HCT116 (cell line): ENCODE measurements at regions not wholly inside any gene's neighbourhood (a gene's known extent, or its start where the extent isn't known, plus 50 kb on each side); places are given as distances from the start of the nearest gene placed in this dataset.
A peak's percentile ranks its signal among the peaks of the same experiment; 100 is the strongest.

Source experiments
- ATAC-seq: fragments of 200-7000 bp; cut with Tn5 transposase; 2 replicates; pipeline ENCODE4 v1.9.1; 2020; ENCODE audit warnings: mild to moderate bottlenecking, moderate library complexity
- BruUV-seq: library from RNA; stranded (reverse); fragments of 400-500 nt; replicated peaks from 2 replicates; lab custom pipeline; 2021; lab: Mats Ljungman, UMichigan
- CTCF ChIA-PET: fragments of 300-600 bp; sonication (Branson Sonifier 250); formaldehyde crosslinking; loops from one replicate; lab custom pipeline; 2021; ENCODE audit warnings: antibody characterized with exemption; lab: Charles Lee
- POLR2A ChIA-PET: fragments of 300-600, 350-600 bp; sonication (Branson Sonifier 250); formaldehyde crosslinking; loops from one replicate; lab custom pipeline; 2021; ENCODE audit warnings: antibody characterized with exemption; lab: Charles Lee
- RAD21 ChIA-PET, 2 experiments: fragments of 300-600 bp; sonication (Branson Sonifier 250); formaldehyde crosslinking; loops; one replicate each; lab custom pipeline; 2023; ENCODE audit warnings: low total read pairs in 2 of 2; ENCODE audit not compliant: uncharacterized antibody in 2 of 2, unreplicated experiment in 2 of 2, low non-redundant PET in 1 of 2; lab: Charles Lee
- DNase-seq: peaks from one replicate; pipeline ENCODE4 v3.0.0-alpha.2; 2010; ENCODE audit warnings: low read depth, low spot score
- H2AFZ ChIP-seq: fragments of 200-600 bp; shearing (Covaris generic), sonication (generic); 2 replicates; pipeline ENCODE4 v1.6.1; 2017; ENCODE audit warnings: low read depth, mixed run types, mixed read lengths, antibody characterized with exemption, low read length; ENCODE audit not compliant: poor library complexity, severe bottlenecking
- H3K27ac ChIP-seq: 2 replicates; pipeline ENCODE4 v1.5.1; 2012; ENCODE audit warnings: low read depth, low read length
- H3K27me3 ChIP-seq: fragments of 200-600 bp; sonication (generic); 2 replicates; pipeline ENCODE4 v1.6.1; 2016; ENCODE audit warnings: mixed run types, low read length, mixed read lengths; ENCODE audit not compliant: insufficient read depth
- H3K36me3 ChIP-seq, 2 experiments: fragments of 200-500 bp in 1 of 2; fragments of 200-600 bp in 1 of 2; sonication (Bioruptor generic) in 1 of 2; sonication (generic) in 1 of 2; 2 replicates each; pipeline versions ENCODE4 v1.5.1 to v1.6.1; 2014 to 2016; ENCODE audit warnings: low read length in 2 of 2, inconsistent platforms in 1 of 2, mixed read lengths in 1 of 2, mixed run types in 1 of 2; ENCODE audit not compliant: insufficient read depth in 2 of 2, control insufficient read depth in 1 of 2
- H3K4me1 ChIP-seq, 2 experiments: fragments of 200-600 bp in 1 of 2; sonication (generic) in 1 of 2; 2 replicates each; pipeline versions ENCODE4 v1.5.1 to v1.6.1; 2012 to 2017; ENCODE audit warnings: low read length in 2 of 2, inconsistent platforms in 1 of 2, mild to moderate bottlenecking in 1 of 2, mixed read lengths in 1 of 2, mixed run types in 1 of 2, moderate library complexity in 1 of 2; ENCODE audit not compliant: insufficient read depth in 2 of 2, control insufficient read depth in 1 of 2
- H3K4me2 ChIP-seq: fragments of 200-600 bp; sonication (generic); 2 replicates; pipeline ENCODE4 v1.6.1; 2017; ENCODE audit warnings: mixed run types, low read length, mixed read lengths
- H3K4me3 ChIP-seq, 2 experiments: fragments of 200-600 bp in 1 of 2; sonication (generic) in 1 of 2; replicated peaks in 1 of 2; 2 replicates each; pipeline ENCODE4 v1.5.1; 2011 to 2016; ENCODE audit warnings: low read length in 2 of 2, control low read depth in 1 of 2, low read depth in 1 of 2, mild to moderate bottlenecking in 1 of 2, mixed read lengths in 1 of 2, mixed run types in 1 of 2
- H3K79me2 ChIP-seq: fragments of 200-600 bp; sonication (generic); 2 replicates; pipeline ENCODE4 v1.6.1; 2017; ENCODE audit warnings: mild to moderate bottlenecking, mixed run types, low read length, moderate library complexity, mixed read lengths; ENCODE audit not compliant: insufficient read depth
- H3K9ac ChIP-seq: fragments of 200-600 bp; sonication (generic); 2 replicates; pipeline ENCODE4 v1.6.1; 2016; ENCODE audit warnings: low read length, mixed read lengths
- H3K9me2 ChIP-seq: fragments of 200-600 bp; sonication (generic), shearing (Covaris generic); 2 replicates; pipeline ENCODE4 v1.6.1; 2017; ENCODE audit warnings: mixed run types, mild to moderate bottlenecking, moderate library complexity; ENCODE audit not compliant: insufficient read depth
- H3K9me3 ChIP-seq, 2 experiments: fragments of 200-500 bp in 1 of 2; fragments of 200-600 bp in 1 of 2; sonication (Bioruptor generic) in 1 of 2; sonication (generic) in 1 of 2; 2 replicates each; pipeline ENCODE4 v1.6.1; 2014 to 2017; ENCODE audit warnings: low read length in 2 of 2, mixed read lengths in 2 of 2, inconsistent platforms in 1 of 2, low read depth in 1 of 2, mild to moderate bottlenecking in 1 of 2, mixed run types in 1 of 2, moderate library complexity in 1 of 2; ENCODE audit not compliant: control insufficient read depth in 1 of 2, insufficient read depth in 1 of 2
- H4K20me1 ChIP-seq: fragments of 200-600 bp; sonication (generic), shearing (Covaris generic); 2 replicates; pipeline ENCODE4 v1.6.1; 2017; ENCODE audit warnings: mixed run types, mild to moderate bottlenecking, moderate library complexity; ENCODE audit not compliant: insufficient read depth
- CEBPB ChIP-seq: IDR thresholded peaks from 2 replicates; pipeline ENCODE4 v1.6.1; 2012; ENCODE audit warnings: low read depth
- ELF1 ChIP-seq: IDR thresholded peaks from 2 replicates; pipeline ENCODE4 v1.6.1; 2012; ENCODE audit warnings: low read depth, borderline replicate concordance
- FOSL1 ChIP-seq: IDR thresholded peaks from 2 replicates; pipeline ENCODE4 v1.6.1; 2012; ENCODE audit warnings: low read depth
- JUND ChIP-seq: IDR thresholded peaks from 2 replicates; pipeline ENCODE4 v1.6.1; 2012
- POLR2A ChIP-seq: IDR thresholded peaks from 2 replicates; pipeline ENCODE4 v1.7.0; 2011; ENCODE audit warnings: borderline replicate concordance; ENCODE audit not compliant: insufficient read depth, insufficient read length; ENCODE audit errors: extremely low read depth
- POLR2AphosphoS5 ChIP-seq: IDR thresholded peaks from 2 replicates; pipeline ENCODE4 v1.6.1; 2011; ENCODE audit warnings: mild to moderate bottlenecking, low read depth, low read length, moderate library complexity
- RAD21 ChIP-seq: IDR thresholded peaks from 2 replicates; pipeline ENCODE4 v1.6.1; 2012; ENCODE audit warnings: low read depth, mild to moderate bottlenecking
- SIN3A ChIP-seq: IDR thresholded peaks from 2 replicates; pipeline ENCODE4 v1.6.1; 2012; ENCODE audit warnings: low read depth
- SP1 ChIP-seq: IDR thresholded peaks from 2 replicates; pipeline ENCODE4 v1.6.1; 2012; ENCODE audit warnings: low read depth
- TCF7L2 ChIP-seq: IDR thresholded peaks from 2 replicates; pipeline ENCODE4 v1.7.0; 2011; ENCODE audit warnings: borderline replicate concordance, inconsistent platforms; ENCODE audit not compliant: insufficient read depth, insufficient read length; ENCODE audit errors: extremely low read depth
- ZBTB33 ChIP-seq: IDR thresholded peaks from 2 replicates; pipeline ENCODE4 v1.6.1; 2011; ENCODE audit warnings: mild to moderate bottlenecking, low read length, moderate library complexity; ENCODE audit not compliant: insufficient replicate concordance; ENCODE audit errors: extremely low read depth
- ZNF274 ChIP-seq: fragments of 200-500 bp; sonication (Bioruptor generic); IDR thresholded peaks from 2 replicates; pipeline ENCODE4 v1.6.1; 2014; ENCODE audit warnings: mild to moderate bottlenecking, low read depth, low read length, inconsistent platforms
- intact Hi-C: fragments of 100-400 bp; cut with micrococcal nuclease; formaldehyde crosslinking; loops from 2 replicates; pipeline ENCODE4 v1.10.0; 2022

GRCh38 chr6:133834472-133835170 lies 54.3 kb upstream of the TCF21 start:
- CTCF ChIA-PET = interaction anchor here (0.9 to 2.2 kb wide), 4 partner anchors 82 to 265 kb away, joined by 3 to 11 read pairs (median 8); no protein-coding TSS in a partner anchor
- DNase-seq = no peak
- ATAC-seq = no peak
- Histone ChIP-seq H3K4me1 (peaks cover 0 to 10% of the 10 kb centered on the region in 2 experiments; a peak in 2 of 4 replicates), H3K9me2 (no peaks in the 10 kb centered on the region), H3K36me3 (no peaks in the 10 kb centered on the region), H3K9ac (no peak overlapping the region), H3K79me2 (no peaks in the 10 kb centered on the region), H3K27me3 (no peaks in the 10 kb centered on the region), H3K4me3 (no peak overlapping the region), H3K27ac (peak overlapping the region; percentile 8; the same call in 1 of the 2 replicates), H3K4me2 (no peak overlapping the region), H3K9me3 (no peaks in the 10 kb centered on the region), H2AFZ (no peak overlapping the region), H4K20me1 (no peaks in the 10 kb centered on the region)
- RAD21 ChIA-PET = interaction anchor here in 1 of 2 experiments (0.6 kb wide), 1 partner anchor 89 kb away, joined by 3 read pairs; no protein-coding TSS in a partner anchor
- TF ChIP-seq ZNF274 (no peak), CEBPB (no peak), ZBTB33 (no peak), POLR2A (no peak), JUND (no peak), POLR2AphosphoS5 (no peak), TCF7L2 (no peak), SP1 (no peak), SIN3A (no peak), RAD21 (no peak), ELF1 (no peak), FOSL1 (no peak)
- BruUV-seq = no TSS peak
- intact Hi-C loops = loop anchor here (5.0 kb wide), 1 partner anchor 263 kb away; no protein-coding TSS in a partner anchor
- POLR2A ChIA-PET = no interaction called here
